NB4 (cell line): ENCODE measurements at regions not wholly inside any gene's neighbourhood (a gene's known extent, or its start where the extent isn't known, plus 50 kb on each side); places are given as distances from the start of the nearest gene placed in this dataset.
A peak's percentile ranks its signal among the peaks of the same experiment; 100 is the strongest.
"Not testable (repeated sequence)": the region's sequence is repeated elsewhere in the genome, so short reads cannot be mapped to it uniquely, and the experiment has no call there.

ENCODE experiments used
- DNase-seq: peaks from one replicate; pipeline ENCODE4 v3.0.0; 2010; ENCODE audit warnings: low read depth
- H3K4me3 ChIP-seq: one replicate; pipeline ENCODE4 v1.5.1; 2011; ENCODE audit warnings: mild to moderate bottlenecking, low read depth, low read length, moderate library complexity
- CTCF ChIP-seq: IDR thresholded peaks from one replicate; pipeline ENCODE4 v1.5.1; 2012; ENCODE audit warnings: low read depth, low read length
- MAX ChIP-seq: IDR thresholded peaks from 2 replicates; pipeline ENCODE4 v1.6.1; 2011; ENCODE audit warnings: low read depth, low read length
- MYC ChIP-seq: IDR thresholded peaks from 2 replicates; pipeline ENCODE4 v1.6.1; 2011; ENCODE audit warnings: low read depth, low read length
- POLR2A ChIP-seq: IDR thresholded peaks from 2 replicates; pipeline ENCODE4 v1.6.1; 2011; ENCODE audit warnings: mild to moderate bottlenecking; ENCODE audit not compliant: insufficient read length; ENCODE audit errors: extremely low read depth

- DNase-seq, result no peak
- TF ChIP-seq MYC (no peak), MAX (no peak), POLR2A (no peak), CTCF (no peak)
- H3K4me3 ChIP-seq, result no peak overlapping the region
Observed at GRCh38 chr3:39705351-39705900, 104.0 kb upstream of the MYRIP start.

DNA sequence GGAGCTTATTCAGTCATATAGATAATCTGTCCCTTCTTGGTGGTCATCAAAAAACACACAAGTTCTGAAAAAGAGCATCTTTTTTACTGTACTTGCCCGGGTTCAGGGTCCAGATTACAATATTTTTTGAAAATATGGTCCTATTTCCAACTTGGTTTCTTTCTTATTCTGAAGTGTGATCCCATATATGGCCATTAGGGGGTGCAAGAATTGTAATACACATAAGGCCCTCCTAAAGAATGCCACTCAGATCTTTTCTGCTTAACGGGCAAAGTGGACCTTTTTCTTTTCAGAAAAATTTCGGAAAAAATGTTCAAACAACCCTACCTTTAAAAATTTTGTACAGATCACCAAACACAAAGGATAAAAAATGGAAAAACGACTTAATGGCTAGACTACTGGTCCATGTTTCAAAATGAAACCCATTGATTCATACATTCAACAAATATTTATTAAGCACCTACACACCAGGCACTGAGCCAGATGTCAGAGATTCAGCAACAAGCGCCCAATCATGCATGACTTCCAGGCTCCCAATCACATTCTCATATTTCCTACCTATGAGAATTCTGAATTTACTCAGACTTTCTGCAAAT is 102.0 kb upstream of the MYRIP start:
- no peak overlapping the region for H3K4me3 ChIP-seq
- TF ChIP-seq MAX (no peak), CTCF (peak; percentile 57)
- DNase-seq, result peak; percentile 38

- DNase-seq, result no peak
- TF ChIP-seq MYC, result no peak
- no peak for TF ChIP-seq POLR2A
- H3K4me3 ChIP-seq, result no peak overlapping the region
Observed at GRCh38 chr3:39712413-39713048, 96.9 kb upstream of the MYRIP start.

GRCh38 chr3:39713341-39713740 is 96.1 kb upstream of the MYRIP start:
- not testable (repeated sequence) for H3K4me3 ChIP-seq, DNase-seq

DNA sequence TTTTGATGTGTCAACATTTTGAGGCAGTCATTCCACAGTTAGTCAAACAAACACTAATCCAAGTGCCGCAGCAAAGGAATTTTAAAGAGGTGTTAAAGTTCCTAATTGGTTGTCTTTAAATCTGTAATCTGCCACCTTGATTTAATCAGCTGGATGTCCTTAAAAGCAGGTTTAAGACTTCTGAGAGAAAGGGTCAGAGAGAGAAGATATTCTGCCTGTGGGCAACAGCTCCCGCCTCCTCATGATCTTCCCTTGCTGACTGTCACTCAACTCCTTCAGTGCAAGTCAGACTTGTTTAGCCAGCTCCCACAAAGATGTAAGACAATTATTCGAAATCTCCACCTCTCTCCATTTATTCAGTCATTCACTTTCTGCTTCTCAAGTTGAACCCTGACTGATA is 92.6 kb upstream of the MYRIP start:
- no peak overlapping the region for H3K4me3 ChIP-seq
- no peak for DNase-seq
- no peak for TF ChIP-seq POLR2A
- TF ChIP-seq MYC, result no peak
- TF ChIP-seq MAX, result no peak
- TF ChIP-seq CTCF, result no peak

- peak; percentile 6 for DNase-seq
- no peak overlapping the region for H3K4me3 ChIP-seq
- no peak for TF ChIP-seq POLR2A
- no peak for TF ChIP-seq CTCF
- TF ChIP-seq MAX, result no peak
- no peak for TF ChIP-seq MYC
Observed at GRCh38 chr3:39718674-39719595, 90.5 kb upstream of the MYRIP start.
